ENCODE measurements at regions not wholly inside any gene's neighbourhood (a gene's known extent, or its start where the extent isn't known, plus 50 kb on each side); places are given as distances from the start of the nearest gene placed in this dataset.

GRCh38 chr4:160814726-160815125 is 1349.1 kb downstream of the FSTL5 start (continued):
- TF ChIP-seq ARID4B (CRISPR knock-in tag; IDR thresholded peaks at IDR 0.05; ENCODE audit: borderline replicate concordance) (no peak), IRF1 (CRISPR knock-in tag; IDR thresholded peaks at IDR 0.05) (no peak), ZNF232 (CRISPR knock-in tag; IDR thresholded peaks at IDR 0.05) (no peak), AR (CRISPR knock-in tag; IDR thresholded peaks at IDR 0.05) (no peak), CTCF (IDR thresholded peaks at IDR 0.05) (no peak), ZNF532 (CRISPR knock-in tag; IDR thresholded peaks at IDR 0.05; ENCODE audit: borderline replicate concordance) (no peak), MYBL2 (CRISPR knock-in tag; IDR thresholded peaks at IDR 0.05) (no peak), GABPB1 (CRISPR knock-in tag; IDR thresholded peaks at IDR 0.05) (no peak), ATF1 (CRISPR knock-in tag; IDR thresholded peaks at IDR 0.05) (no peak), ZNF416 (CRISPR knock-in tag; IDR thresholded peaks at IDR 0.05) (no peak)

GRCh38 chr4:160818571-160818970 is 1345.2 kb downstream of the FSTL5 start:
- Mint-ChIP-seq H3K9me3 (peaks cover 13% of the 10 kb centered on the region), H3K36me3 (peaks cover 6% of the 10 kb centered on the region; the same call in 1 of the 2 replicates), H3K27me3 (ENCODE audit: low read depth) (no peaks in the 10 kb centered on the region), H3K27ac (no peak overlapping the region), H3K4me3 (no peak overlapping the region), H3K4me1 (peaks cover 11% of the 10 kb centered on the region)
- ATAC-seq (no peak), DNase-seq (ENCODE audit: low spot score) (no peak)
- TF ChIP-seq STAT6 (CRISPR knock-in tag; conservative IDR thresholded peaks at IDR 0.05; ENCODE audit: low read depth): no peak
- no peak for TF ChIP-seq ZNF219 (CRISPR knock-in tag; IDR thresholded peaks at IDR 0.05; ENCODE audit: borderline replicate concordance)
- TF ChIP-seq MXD4 (CRISPR knock-in tag; IDR thresholded peaks at IDR 0.05; ENCODE audit: borderline replicate concordance): no peak
- TF ChIP-seq E2F5 (CRISPR knock-in tag; IDR thresholded peaks at IDR 0.05): no peak
- TF ChIP-seq SMAD3 (CRISPR knock-in tag; IDR thresholded peaks at IDR 0.05; ENCODE audit: borderline replicate concordance): no peak
- TF ChIP-seq HMGA2 (CRISPR knock-in tag; IDR thresholded peaks at IDR 0.05): no peak
- CTCF ChIA-PET: no interaction called here
- POLR2A ChIA-PET: no interaction called here

All from WTC11 (cell line).